GM19023 (cell line): ENCODE measurements at regions not wholly inside any gene's neighbourhood (a gene's known extent, or its start where the extent isn't known, plus 50 kb on each side); places are given as distances from the start of the nearest gene placed in this dataset.
"Not testable (repeated sequence)": the region's sequence is repeated elsewhere in the genome, so short reads cannot be mapped to it uniquely, and the experiment has no call there.

Experiments used
- ATAC-seq: cut with Tn5 transposase; IDR thresholded peaks from one replicate; pipeline ENCODE4 v1.9.1; 2021; ENCODE audit warnings: mild to moderate bottlenecking, moderate library complexity; ENCODE audit not compliant: unreplicated experiment

- no peak for ATAC-seq
Measured at GRCh38 chr9:84500826-84501225, 160.3 kb upstream of the SLC28A3 start.

- no peak for ATAC-seq
Measured at GRCh38 chr9:84501587-84501986, 161.0 kb upstream of the SLC28A3 start.

GRCh38 chr9:84502066-84502465, 161.5 kb upstream of the SLC28A3 start:
- no peak for ATAC-seq

DNA sequence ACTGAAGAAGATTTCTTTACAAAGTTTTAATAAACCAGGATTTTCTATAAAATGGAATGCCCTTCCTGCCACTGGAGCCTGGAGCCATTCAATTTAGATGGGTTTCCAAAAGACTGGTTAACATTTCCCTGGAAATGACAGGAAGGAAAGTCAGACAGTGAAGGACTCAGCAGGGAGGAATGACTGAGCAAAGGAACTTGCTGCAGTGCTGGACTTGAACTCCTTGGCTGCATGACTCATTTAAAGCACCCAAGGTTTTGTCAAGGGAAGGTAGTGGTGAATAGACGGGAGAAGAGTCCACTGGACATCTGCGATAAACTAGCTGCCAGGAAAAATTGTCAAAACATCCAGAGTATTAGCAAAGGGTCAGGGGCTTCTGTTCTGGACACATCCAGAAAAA, 163.8 kb upstream of the SLC28A3 start:
- ATAC-seq: no peak

DNA sequence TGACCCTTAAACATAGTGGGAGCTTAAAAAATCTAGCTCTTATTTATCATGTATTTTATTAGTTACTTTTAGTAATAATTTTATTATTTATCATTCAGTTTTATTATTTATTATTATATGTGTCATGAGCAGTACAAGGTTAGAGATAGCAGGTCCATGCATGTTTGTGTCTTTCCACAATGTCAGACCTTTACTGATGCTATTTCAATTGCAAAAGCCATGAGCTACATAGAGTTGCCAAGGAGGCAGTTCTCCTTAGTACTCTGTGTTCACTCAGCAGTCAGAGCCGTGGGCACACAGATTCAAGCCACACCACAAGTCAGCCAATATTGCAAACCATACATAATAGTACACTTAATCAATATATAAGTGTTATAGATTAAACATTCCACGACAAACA, 157.9 kb upstream of the NTRK2 start:
- ATAC-seq: no peak

GRCh38 chr9:84512493-84512892, 157.0 kb upstream of the NTRK2 start:
- no peak for ATAC-seq

DNA sequence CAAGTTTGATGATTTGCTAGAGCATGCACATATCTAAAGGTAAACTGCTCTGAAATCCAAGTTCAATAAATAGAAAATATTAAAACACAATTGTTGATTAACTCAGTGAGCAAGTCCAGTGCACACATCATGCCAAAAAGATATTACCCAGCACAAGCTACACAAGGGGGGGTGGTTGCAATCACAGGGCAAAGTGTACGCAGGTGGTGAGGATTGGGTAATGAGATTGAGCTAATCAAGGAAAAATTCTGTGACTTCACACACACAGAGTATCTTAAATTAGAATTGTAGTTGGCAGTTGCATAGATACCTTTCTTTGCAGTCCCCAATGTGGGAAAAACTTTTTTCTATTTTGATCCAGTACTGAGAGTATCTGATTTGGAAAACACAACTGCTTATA, 156.1 kb upstream of the NTRK2 start:
- no peak for ATAC-seq

DNA sequence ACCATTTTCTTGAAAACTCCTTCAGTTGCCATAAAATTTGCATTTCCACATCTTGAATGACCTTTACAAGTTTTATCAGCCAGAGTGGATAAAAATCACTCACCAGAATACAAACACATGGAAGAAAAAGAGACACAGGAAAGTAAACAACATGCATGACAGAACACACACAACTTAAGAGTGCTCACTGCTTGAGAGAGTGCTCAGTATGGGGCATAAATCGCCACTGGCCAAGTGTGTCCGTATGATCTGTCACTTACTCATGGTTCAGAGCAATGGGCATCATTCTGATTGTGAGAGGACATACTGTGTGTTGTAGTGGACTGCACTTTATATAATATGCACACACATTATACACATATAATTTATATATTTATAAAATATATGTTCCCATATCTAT, 155.6 kb upstream of the NTRK2 start:
- ATAC-seq: no peak

DNA sequence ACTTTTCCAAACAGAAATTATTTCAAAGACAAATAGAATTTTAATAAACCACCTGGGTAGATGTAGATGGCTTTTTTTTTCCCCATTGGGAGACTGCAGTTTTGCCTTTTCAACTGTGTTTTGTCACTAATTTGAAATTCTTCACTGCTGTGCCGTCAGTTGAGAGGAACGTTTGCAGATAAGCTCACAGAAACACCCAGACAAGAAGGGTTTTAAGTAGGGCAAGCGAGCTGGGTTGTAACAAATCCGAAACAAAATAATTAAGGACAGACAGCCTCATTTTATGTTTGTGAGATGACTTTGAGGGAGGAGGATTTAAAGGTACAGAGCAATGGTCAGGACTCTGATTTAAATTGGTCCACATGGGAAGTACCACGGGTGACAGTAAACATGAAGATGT, 155.1 kb upstream of the NTRK2 start:
- ATAC-seq: no peak

DNA sequence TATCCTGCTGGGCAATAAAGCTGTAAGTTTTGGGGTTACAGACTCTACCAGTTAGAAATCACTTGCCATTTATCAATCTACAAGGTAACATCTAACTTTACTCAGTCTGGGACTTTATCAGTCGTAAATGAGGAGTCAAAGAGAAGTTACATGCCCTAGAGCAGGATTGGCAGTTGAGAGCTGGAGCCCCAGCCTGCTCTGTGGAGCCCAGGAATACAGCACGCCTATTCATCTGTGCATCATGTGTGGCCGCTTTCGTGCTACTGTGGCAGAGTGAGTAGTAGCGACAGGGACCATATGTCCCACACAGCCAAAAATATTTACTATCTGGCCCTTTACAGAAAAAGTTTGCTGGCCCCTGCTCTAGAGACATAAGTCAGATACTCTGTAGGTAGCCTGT, 152.5 kb upstream of the NTRK2 start:
- ATAC-seq: no peak

- ATAC-seq: no peak
Measured at GRCh38 chr9:84519413-84519812, 150.1 kb upstream of the NTRK2 start.

DNA sequence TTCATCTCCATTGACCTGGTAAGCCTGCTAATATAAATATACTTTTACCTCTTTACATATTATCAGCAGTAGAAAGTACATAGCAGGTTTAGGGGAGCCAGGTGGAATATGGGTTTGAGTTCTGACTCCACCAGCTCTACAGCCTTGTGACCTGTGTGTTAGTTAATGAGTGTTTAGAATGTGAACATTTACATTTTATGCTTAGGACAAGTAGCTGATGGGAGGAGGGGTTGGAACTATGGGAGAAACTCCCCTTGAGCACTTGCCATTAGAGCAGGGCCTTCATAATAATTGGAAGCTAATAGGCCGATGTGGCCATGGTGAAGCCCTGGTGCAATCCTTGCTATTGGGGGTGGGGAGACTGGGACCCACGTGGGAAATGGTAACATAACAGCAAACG, 148.3 kb upstream of the NTRK2 start:
- ATAC-seq: no peak

GRCh38 chr9:84526211-84526610, 143.3 kb upstream of the NTRK2 start:
- not testable (repeated sequence) for ATAC-seq

GRCh38 chr9:84527060-84527720, 142.3 kb upstream of the NTRK2 start:
- ATAC-seq: not testable (repeated sequence)

GRCh38 chr9:84535973-84536372, 133.6 kb upstream of the NTRK2 start:
- ATAC-seq: not testable (repeated sequence)

GRCh38 chr9:84538879-84539278, 130.7 kb upstream of the NTRK2 start:
- ATAC-seq: no peak

DNA sequence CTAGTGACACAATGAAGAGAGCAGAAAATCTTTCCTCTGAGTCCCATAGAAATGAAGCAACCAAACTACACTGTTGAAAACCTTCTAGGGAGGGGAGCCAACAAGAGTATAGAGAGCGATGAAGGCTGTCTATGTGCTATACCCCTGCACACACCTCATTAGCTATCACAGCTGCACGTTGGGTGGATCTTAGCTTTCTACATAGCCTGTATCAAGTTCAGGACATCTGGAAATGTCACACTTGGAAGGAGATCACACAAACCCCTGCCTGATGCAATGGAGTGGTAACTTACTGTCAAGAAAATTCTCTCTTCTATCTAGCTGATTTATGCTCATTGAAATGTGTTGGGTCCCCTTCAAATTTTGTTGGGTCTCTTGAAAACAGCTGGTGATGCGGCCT, 127.0 kb upstream of the NTRK2 start:
- ATAC-seq: no peak

DNA sequence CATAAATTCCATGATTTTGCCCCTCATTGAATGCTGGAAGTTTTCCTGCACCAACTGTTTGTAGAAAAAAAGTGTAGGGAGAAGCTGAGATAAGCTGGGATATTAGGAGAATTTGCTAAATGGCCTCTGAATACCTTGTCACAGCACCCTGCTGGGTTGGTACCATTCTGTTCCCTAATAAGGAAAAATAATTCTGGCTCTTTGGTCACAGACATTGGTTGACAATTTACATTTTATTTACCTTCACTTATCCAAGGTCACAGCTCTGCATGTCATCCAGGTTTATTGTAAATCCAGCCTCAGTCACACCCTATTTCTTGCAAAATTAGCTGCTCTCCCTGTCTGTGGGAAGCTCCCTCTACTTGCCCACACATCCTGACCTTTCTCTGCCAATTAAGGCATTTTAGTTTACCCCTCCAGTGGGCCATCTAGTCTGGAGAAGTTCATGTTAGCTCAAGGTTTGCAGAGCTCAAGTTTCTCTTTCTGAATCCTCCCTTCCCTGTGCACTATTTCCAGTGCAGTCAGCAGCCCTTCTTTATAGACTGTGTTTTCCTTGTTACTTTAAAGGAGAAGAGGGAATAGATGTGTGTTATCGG, 115.4 kb upstream of the NTRK2 start:
- ATAC-seq: no peak

DNA sequence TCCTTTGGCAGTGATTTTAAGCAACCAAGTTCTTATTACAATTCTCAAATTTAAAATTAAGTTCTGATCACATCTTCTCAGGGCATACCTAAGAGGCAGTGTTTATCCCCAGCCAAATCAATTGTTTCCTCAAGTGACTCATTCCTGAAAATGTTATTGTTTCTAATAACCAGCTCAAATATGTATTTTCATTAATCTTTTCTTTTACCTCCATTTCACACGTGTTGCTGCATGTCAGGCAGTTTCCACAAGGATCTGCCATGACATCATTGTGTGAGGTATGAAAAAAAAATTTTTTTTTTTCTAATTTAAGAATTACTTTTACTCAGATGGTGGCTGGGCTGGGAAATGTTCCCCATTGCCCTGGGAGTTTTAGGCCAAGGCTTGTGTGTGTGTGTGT, 113.0 kb upstream of the NTRK2 start:
- ATAC-seq: no peak

GRCh38 chr9:84557751-84558150, 111.8 kb upstream of the NTRK2 start:
- no peak for ATAC-seq

DNA sequence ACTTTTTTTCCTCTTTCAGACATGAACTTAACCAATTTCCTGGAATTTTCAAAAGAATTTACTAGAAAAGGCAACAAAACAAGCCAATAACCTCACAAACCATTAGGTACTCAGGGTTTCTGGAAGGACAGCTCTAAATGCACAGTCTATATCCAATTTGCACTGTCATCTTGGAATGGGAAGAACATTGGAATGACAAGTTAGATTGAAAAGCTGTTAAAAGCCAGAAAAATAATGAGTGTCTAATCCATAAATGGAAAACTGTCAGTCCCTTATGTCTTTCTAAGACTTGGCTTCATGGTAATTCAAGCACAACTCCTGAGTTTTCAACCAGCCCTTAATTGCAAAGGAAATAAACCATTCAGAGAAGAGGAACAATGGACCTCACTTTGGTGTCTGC, 105.8 kb upstream of the NTRK2 start:
- no peak for ATAC-seq

DNA sequence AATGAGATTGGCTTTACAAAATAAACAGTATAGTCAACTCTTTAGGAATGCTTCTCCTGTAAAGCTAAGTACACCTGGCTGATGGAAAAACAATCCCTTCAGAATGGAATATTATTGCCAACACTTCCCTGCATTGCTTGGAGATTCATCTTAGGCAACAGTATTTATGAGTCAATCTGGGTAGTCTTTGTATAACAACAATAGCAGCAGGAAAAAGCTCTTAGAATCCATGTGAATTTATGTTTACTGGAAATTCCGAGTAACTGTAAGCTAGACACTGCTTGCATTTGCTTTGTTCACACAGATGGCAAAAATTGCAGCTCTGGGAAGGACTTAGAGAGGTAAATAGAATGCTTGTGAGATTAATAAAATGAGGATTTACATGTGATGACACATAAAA, 101.7 kb upstream of the NTRK2 start:
- no peak for ATAC-seq
